ENCODE measurements at regions not wholly inside any gene's neighbourhood (a gene's known extent, or its start where the extent isn't known, plus 50 kb on each side); places are given as distances from the start of the nearest gene placed in this dataset.

GRCh38 chr1:234840253-234840652, 230.3 kb upstream of the IRF2BP2 start:
- TF ChIP-seq POLR2AphosphoS5 (IDR thresholded peaks at IDR 0.05; ENCODE audit: low read depth, low read length) (no peak), CTCF (IDR thresholded peaks at IDR 0.05) (no peak), TCF7L2 (IDR thresholded peaks at IDR 0.05; ENCODE audit: low read depth, low read length) (no peak), SIN3A (IDR thresholded peaks at IDR 0.05; ENCODE audit: borderline replicate concordance, insufficient read depth, low read depth, low read length) (no peak)

Measured in Panc1 (cell line).